Skeletal muscle cell (primary cell): ENCODE measurements at regions not wholly inside any gene's neighbourhood (a gene's known extent, or its start where the extent isn't known, plus 50 kb on each side); places are given as distances from the start of the nearest gene placed in this dataset.

ENCODE experiments used
- DNase-seq: peaks from one replicate; pipeline ENCODE4 v3.0.0-alpha.2; 2010; ENCODE audit warnings: low read depth
- H3K4me3 ChIP-seq: 2 replicates; pipeline ENCODE4 v1.5.1; 2011; ENCODE audit warnings: low read depth, mild to moderate bottlenecking, control low read depth, low read length, moderate library complexity

DNA sequence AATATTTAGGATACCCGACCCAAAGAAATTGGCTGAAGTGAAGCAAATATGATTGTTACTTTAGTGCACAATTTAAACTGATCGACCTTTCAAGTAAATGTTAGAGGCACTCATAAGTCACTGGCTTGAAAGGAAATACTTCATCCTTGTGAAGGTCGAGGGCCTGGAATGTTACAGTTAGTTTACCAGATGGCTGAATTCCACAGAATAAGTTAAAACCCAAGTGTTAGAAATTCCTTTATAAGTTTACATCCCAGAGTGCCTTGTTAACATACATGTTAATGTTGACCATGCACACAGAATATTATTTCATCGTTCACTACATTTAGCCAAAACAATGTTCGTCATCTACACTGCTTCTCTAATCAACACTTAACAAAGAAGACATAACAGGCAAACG is 235.5 kb upstream of the ANO3 start:
- H3K4me3 ChIP-seq: no peak overlapping the region
- DNase-seq: no peak

DNA sequence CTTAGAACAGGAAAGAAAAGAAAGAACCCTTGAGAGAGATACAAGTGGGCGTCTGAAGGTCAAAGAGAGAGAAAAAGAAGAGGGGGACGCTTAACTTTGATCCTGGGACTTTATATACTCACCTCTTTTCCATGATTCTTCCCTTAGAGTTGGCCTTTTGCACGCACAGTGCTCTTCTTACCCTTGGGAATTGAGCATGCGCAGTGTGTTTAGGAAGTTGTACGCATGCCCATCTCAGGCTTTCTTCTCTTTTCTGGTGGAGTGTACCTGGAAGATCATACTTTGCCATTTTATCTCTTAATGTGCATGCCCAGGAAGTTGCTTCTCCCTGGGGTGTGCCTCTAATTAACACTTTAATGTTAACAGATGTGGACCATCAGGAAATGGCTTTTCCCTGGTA is 229.6 kb upstream of the ANO3 start:
- no peak overlapping the region for H3K4me3 ChIP-seq

DNA sequence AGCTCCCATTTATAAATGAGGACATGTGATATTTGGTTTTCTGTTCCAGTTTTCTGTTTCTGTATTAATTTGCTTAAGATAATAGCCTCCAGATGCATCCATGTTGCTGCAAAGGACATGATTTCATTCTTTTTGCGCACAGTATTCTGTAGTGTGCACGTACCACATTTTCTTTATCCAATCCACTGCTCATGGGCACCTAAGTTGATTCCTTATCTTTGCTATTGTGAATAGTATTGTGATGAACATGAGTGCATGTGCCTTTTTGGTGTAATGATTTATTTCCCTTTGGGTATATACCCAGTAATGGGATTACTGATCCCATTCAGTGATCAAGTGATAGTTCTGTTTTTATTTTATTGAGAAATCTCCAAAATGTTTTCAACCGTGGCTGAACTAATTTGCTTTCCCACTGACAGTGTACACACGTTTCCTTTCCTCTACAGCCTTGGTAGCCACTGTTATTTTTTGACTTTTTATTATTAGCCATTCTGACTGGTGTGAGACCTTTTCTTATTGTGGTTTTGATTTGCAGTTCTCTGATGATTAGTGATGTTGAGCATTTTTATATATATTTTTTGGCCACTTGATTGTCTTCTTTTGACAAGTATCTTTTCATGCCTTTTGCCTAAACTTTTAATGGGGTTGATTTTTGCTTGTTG is 226.0 kb upstream of the ANO3 start:
- H3K4me3 ChIP-seq: no peak overlapping the region
- DNase-seq: no peak

More for the DNA sequence above, 229.6 kb upstream of the ANO3 start:
- DNase-seq: no peak

DNA sequence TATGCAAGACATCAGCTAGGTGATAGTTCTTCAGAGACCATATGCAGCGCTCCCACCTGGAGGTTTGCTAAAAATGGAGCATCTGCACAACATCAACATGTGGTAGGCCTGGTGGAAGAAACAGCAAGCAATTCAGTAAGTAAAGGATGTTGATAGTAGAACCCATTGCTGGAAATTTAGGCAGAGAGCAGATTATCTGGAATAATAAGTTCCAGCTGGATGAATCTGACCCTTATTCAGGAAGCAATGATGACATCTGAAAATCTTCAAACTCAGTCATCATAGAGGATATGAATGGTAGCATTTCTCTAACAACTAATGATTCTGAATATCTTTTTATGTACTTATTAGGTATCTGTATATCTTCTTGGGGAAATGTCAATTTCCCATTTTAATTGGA is 225.2 kb upstream of the ANO3 start:
- no peak for DNase-seq
- H3K4me3 ChIP-seq: no peak overlapping the region

DNA sequence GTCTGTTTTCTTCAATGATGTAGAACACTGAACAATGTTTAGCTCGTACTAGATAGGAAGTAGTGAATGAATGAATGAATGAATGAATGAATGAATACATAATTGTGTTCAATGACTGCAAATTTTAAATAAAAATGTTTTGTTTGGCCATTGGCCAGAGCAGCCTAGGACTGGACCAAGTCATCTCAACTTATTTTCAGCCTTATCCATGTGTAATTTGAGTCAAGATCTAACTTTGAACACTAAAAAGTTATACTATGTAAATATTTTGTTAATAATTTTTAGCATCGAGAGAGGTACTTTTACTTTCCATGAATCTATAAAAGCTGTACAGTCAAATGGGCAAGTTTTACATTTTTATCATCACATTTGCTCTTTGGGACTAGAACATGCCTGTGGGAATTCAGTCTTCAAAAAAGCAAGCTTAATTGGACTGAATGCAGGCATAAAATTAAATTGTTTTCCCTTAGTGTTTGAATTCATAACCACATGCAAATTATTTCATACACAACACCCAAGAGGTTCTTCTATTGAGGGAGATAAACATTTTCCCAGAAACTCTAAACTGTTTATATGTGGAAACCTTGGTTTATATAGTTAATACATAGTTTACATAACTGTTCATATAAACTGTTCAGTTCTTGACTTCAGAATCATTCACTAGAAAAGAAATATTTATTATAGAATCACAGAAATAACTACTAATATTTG is 222.1 kb upstream of the ANO3 start:
- DNase-seq: no peak
- no peak overlapping the region for H3K4me3 ChIP-seq

DNA sequence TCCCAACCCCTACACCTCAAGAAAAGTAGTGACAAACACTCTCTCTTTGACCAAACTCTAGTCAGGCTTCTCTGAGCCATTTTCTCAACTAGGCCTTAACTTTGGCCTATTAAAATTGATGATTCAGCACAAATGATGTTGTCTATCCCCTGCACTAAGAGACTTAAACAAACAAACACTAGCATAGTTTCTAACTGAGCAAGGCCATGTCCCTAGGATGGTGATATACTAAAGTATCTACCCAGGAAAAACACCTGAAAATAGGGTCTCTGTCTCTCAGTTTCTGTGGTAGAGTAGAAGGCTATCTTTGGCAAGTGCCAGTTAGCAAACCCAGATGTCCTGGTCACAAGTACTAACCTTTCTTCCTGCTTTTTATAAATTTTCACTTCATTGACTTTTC is 219.7 kb upstream of the ANO3 start:
- DNase-seq: no peak
- H3K4me3 ChIP-seq: no peak overlapping the region

DNA sequence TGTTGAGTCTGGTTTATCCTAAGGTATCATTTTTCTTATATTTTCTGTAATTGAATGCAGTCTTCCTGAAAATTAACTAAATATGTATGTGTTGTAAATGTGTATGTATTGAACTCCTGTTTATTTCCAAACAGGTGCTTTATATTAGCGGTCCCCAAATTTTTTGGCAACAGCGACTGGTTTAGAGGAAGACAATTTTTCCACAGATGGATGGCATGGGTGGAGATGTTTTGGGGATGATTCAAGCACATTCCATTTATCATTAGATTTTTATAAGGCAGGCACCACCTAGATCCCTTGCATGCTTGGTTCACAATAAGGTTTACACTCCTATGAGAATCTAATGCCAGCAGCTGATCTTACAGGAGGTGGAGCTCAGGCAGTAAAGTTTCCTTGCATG is 210.5 kb upstream of the ANO3 start:
- no peak for DNase-seq
- H3K4me3 ChIP-seq: no peak overlapping the region

DNA sequence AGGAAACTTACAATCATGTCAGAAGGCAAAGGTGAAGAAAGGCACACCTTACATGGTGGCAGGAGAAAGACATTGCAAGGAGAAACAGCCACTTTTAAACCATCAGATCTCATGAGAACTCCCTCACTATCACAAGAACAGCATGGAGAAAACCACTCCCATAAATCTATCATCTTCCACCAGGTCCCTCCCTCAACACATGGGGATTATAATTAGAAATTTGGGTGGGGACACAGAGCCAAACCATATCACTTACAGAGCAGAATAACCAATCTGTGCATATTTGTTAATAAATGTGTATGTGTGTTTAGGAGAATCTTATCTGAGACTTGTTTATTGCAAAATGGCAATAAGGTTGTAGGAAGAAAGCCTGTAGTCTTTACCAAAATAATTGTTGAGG is 205.2 kb upstream of the ANO3 start:
- H3K4me3 ChIP-seq: no peak overlapping the region
- no peak for DNase-seq

DNA sequence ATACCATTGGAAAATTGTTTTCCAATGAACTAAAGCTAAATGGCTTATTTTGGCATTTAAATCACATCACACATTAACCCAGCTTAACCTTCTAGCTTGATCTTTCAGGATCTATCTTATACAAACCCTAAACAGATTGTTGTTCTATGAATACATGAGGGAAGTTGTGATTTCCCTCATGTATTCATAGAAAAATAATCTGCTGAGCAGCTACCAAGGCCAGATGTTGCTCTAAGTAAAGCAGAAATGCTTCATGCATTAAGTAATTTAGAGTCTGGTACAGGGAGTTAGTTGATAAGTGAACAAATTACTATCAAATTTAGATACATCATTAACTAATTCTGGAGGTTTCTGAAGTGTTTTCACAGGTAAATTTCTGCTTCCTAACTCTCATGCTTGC is 204.6 kb upstream of the ANO3 start:
- H3K4me3 ChIP-seq: no peak overlapping the region
- no peak for DNase-seq

DNA sequence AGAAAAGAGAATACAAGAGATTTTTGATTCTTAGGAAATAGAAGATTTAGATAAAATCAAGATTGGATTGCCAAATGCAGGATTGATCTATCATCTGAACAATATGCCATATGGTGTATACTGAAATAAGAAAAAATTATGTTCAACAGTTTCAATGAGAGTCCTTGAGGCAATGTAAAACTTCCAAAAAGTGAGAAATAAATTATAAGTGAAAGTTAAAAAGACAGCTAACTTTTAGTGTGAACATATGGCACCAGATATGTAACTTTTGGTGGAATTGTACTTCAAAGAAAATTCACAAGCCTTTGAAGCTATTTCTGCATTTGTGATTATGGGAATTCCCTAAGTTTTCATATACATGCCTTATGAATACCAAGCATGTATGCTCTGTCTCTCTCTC is 200.5 kb upstream of the ANO3 start:
- DNase-seq: no peak
- no peak overlapping the region for H3K4me3 ChIP-seq

DNA sequence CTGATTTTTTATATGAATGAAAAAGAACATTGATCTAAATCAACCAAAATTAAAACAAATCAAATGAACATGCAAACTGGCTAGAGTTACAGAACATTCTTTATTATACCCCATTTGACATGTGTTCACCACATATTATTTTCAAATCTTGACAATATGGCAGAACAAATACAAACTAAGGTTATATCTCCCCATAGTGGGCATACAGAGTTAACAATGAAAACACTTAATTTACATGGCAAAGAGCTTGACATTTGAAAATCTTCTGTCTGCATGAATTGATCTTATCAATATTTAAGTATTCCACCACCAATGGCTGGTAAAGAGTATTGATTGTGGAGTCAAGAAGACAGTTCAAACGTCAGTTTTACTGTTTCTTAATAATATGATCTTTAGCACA is 197.9 kb upstream of the ANO3 start:
- H3K4me3 ChIP-seq: no peak overlapping the region
- DNase-seq: no peak

DNA sequence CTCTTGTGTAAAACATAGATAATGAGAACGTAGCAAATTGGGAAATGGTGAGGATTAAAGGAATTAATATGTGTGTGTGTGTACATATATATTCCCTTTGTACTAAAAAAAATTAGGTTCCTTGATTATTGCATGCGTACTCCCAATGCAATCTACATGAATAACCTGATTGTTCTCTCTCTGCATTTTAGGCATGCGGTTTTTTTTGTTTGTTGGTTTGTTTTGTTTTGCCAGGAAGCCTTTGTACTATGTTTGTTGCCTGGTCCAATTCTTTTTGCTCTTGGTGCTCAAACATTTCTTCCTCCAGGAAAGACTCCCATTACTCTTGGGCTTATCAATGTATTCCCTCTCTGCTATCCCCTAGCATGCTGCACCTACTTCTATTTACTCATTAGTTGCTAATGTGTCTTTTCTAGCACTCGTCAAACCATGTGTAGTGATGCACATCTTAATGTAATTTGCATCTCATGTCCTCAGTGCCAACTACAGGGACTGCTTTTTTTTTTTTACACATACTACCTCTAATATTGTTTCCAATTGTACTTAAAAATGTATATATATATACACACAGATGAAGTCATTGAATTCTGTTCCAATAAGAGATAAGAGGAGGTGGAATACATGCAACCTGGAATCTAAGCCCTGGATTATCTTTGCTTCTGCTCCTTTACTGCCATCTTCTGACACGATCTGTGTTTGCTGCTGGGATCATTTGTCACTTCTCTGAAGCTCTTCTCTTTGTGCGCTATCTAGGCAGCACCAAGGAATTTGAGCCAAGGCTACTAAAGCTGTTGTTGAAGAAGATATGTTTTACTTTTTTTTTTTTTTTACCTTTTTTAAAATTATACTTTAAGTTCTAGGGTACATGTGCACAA is 197.2 kb upstream of the ANO3 start:
- DNase-seq: no peak
- H3K4me3 ChIP-seq: no peak overlapping the region

DNA sequence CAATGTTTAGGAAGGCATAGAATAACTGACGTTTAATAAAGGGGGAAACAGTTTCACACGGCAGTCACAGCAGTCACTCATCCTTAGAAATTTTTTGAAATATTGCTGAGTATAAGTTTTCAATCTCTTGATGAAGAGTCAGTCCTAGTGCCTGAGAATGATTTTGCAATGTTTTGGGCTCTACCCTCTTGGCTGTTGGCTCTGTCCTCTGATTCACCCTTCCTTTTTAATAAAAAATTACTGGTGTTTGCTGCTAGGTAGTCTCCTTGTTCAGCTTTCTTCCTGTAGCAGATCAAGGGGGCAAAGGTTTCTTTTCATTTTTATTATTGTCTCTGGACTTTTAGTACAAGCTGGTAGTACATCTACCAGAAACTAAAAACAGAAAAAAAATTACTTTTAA is 194.3 kb upstream of the ANO3 start:
- H3K4me3 ChIP-seq: no peak overlapping the region
- no peak for DNase-seq

DNA sequence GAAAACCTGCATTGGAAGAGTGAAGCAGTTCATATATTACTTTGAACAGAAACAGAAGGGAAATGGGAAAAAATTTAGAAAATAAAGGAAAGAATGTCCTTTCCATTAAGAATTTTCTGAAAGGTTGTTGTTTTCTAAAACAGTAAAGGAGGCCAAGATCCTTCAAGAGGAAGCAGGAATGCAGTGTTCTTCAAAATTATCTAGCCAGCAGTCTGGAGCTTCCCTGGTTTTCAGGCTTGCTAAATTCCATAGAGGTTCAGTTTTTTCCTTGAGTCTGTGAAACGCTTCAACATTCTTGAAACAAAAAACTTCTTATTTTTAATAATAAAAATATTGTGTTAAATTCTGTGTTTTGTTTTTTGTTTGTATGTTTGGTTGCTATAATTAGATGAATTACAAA is 189.0 kb upstream of the ANO3 start:
- DNase-seq: no peak
- no peak overlapping the region for H3K4me3 ChIP-seq

DNA sequence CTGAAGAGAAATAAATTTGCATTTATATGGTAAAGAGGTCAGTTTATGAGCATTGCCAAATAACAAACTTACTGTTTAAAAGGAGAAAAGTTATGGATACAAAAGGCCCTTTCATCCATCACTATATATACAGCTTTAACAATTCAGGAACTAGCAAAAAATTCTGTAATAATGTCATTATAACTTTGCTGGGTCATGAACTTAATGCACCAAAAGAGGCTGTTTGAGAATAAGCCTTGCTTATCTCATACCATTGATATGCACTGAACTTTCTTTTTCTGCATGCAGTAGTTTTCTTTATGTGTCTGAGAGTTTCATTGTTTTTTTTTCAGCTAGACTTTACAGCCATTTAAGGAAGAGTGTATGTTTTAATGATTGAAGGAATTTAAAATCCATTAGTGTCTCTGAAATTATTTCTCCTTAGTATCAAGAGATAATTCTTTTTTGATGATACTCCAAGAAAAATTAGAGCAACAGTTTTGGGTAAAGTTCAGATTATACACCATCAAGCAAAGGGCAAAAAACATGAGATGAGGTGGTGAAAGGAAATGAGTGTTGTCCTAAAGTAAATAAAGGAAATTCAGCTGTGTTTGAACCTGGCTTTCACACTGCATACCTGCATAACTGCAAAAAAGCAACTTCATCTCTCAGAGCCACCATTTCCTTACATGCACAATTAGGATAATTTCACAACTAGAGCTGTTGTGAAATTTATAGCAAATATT is 188.2 kb upstream of the ANO3 start:
- no peak for DNase-seq
- H3K4me3 ChIP-seq: no peak overlapping the region

DNA sequence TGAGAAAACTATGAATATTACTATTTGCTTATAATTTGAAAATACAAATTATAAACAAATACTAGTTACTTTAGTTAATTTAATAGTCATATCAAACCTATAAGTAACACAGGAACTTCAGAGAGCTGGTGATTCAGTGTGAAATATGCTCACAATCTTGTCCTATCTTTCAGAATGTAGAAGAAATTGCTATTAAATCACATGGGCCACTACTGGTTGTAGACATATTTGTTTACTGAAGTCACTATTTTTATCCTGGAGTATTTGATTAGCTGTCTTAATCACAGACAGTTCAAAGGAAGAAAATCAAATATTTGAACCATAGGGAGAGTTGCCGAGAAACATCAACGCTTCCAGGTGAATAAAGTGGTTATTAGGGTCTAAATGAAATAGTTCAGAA is 187.6 kb upstream of the ANO3 start:
- no peak for DNase-seq
- no peak overlapping the region for H3K4me3 ChIP-seq

DNA sequence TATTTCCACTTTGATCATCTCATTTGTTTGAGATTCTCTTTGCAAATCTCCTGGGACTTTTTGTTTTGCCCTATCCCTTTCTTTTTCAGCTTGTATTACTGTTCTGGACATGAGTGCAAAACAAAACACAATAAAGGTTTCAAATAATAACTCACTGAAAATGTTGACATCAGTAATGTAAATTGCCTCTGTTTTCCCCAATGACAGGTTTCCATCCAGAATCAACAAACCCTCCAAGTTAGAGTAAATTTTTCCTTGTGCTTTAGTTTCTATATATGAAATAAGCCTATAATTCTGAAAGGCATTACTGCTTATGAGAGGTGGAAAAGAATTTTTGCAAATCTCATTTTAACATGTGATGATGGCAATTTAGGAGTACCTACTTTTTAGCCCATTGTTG is 187.0 kb upstream of the ANO3 start:
- no peak for DNase-seq
- H3K4me3 ChIP-seq: no peak overlapping the region

DNA sequence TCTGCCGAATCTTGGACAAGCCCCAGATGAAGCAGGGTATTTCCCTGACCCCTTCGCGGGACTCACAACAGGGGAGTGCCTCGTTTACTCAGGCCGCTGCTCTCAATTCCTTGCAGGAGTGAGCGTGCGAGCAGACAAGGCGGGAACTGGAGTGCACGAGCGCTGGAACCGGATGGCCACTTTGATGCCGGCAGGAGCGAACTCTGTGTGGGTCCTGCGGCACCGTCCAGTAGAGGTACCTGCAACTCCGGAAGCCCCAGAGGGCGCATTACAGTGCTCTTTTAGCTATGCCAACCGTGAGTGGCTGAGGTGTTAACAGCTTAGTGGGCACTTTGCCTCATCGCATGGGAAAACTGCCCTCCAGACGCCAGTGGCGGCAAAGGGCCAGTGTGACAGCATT is 182.3 kb upstream of the ANO3 start:
- H3K4me3 ChIP-seq: no peak overlapping the region
- no peak for DNase-seq

DNA sequence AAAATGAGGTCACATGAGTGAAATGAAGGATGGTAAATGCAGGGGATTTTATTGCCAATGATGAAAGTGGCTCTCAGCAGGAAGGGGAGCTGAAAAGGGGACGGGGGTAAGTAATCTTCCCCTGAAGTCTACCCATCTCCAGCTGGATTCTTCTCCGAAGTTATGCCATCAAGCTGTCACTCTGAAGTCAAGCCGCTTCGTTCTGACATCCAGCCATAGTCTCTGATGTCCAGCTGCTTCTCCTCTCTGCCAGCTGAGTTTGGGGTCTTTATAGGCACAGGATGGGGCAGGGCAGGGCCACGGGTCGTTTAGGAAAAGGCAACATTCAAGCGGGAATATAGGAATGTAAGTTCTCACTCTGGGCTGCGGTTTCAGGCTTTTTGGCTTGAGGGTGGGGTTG is 181.9 kb upstream of the ANO3 start:
- DNase-seq: no peak
- H3K4me3 ChIP-seq: no peak overlapping the region

DNA sequence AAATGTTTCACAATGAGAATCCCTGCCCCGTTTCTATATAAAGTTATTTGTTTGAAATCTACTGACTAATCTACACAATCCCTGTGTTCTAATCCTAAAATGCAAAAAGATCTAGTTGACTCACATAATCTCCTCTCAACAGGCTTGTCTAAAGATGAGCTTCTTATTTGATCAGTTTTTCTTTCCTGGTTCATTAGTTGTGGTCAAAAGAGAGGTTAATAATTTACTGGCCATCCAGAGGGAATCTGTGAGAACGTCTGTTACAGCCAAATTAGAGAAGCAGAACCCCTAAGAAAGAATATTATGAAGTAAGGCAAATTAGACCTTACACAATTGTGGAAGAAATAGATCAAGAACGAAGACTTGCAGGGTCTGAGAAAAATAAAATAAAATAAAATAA is 173.7 kb upstream of the ANO3 start:
- H3K4me3 ChIP-seq: no peak overlapping the region
- DNase-seq: no peak
